ENCODE measurements at regions not wholly inside any gene's neighbourhood (a gene's known extent, or its start where the extent isn't known, plus 50 kb on each side); places are given as distances from the start of the nearest gene placed in this dataset.

GRCh38 chr22:22342697-22343580 lies 98.4 kb downstream of the VPREB1 start:
- no peaks in the 10 kb centered on the region for H3K9me3 ChIP-seq (ENCODE audit: control insufficient read depth in 2 of 2, insufficient read depth in 1 of 2, low read depth in 1 of 2, low read length in 1 of 2)
- 59 to 62% (median 60%) methylated on average over 8 of the region's 8 CpGs for WGBS, 3 donors
- H3K4me1 ChIP-seq (ENCODE audit: control insufficient read depth in 3 of 3, insufficient read depth in 2 of 3, low read depth in 1 of 3, low read length in 2 of 3), result peaks cover 0 to 23% (median 8%) of the 10 kb centered on the region in 3 donors
- no peaks in the 10 kb centered on the region for H3K36me3 ChIP-seq (ENCODE audit: control insufficient read depth in 3 of 3, insufficient read depth in 2 of 3, low read depth in 1 of 3, low read length in 3 of 3)
- peak overlapping the region in 2 of 3 donors; percentile 12 to 82 for H3K27ac ChIP-seq (ENCODE audit: low read depth in 1 of 3, low read length in 2 of 3)
- peak; percentile 90 to 91 for DNase-seq
- H3K27me3 ChIP-seq (ENCODE audit: control insufficient read depth in 3 of 3, insufficient read depth in 3 of 3, low read length in 3 of 3), result peaks cover 0 to 4% (median 4%) of the 10 kb centered on the region in 3 donors
- FAIRE-seq, result no peak
- H3K4me3 ChIP-seq (ENCODE audit: low read depth in 1 of 3, low read length in 3 of 3), result no peak overlapping the region

- H3K27me3 ChIP-seq (ENCODE audit: control insufficient read depth in 3 of 3, insufficient read depth in 3 of 3, low read length in 3 of 3), result peaks cover 0 to 5% (median 4%) of the 10 kb centered on the region in 3 donors
- peaks cover 0 to 23% (median 8%) of the 10 kb centered on the region in 3 donors for H3K4me1 ChIP-seq (ENCODE audit: control insufficient read depth in 3 of 3, insufficient read depth in 2 of 3, low read depth in 1 of 3, low read length in 2 of 3)
- no peak for FAIRE-seq
- no peaks in the 10 kb centered on the region for H3K9me3 ChIP-seq (ENCODE audit: control insufficient read depth in 2 of 2, insufficient read depth in 1 of 2, low read depth in 1 of 2, low read length in 1 of 2)
- H3K4me3 ChIP-seq (ENCODE audit: low read depth in 1 of 3, low read length in 3 of 3), result no peak overlapping the region
- WGBS, 3 donors, result 31 to 50% (median 37%) methylated on average over 9 of the region's 9 CpGs
- peak; percentile 65 to 86 for DNase-seq
- H3K36me3 ChIP-seq (ENCODE audit: control insufficient read depth in 3 of 3, insufficient read depth in 2 of 3, low read depth in 1 of 3, low read length in 3 of 3), result no peaks in the 10 kb centered on the region
- H3K27ac ChIP-seq (ENCODE audit: low read depth in 1 of 3, low read length in 2 of 3), result peak overlapping the region in 1 of 3 donors; percentile 82
Measured at GRCh38 chr22:22343581-22344296, 99.2 kb downstream of the VPREB1 start.

GRCh38 chr22:22344430-22344829 lies 99.8 kb downstream of the VPREB1 start:
- Histone ChIP-seq H3K27ac (ENCODE audit: low read depth in 1 of 3, low read length in 2 of 3) (peak overlapping the region in 1 of 3 donors; percentile 82), H3K27me3 (ENCODE audit: control insufficient read depth in 3 of 3, insufficient read depth in 3 of 3, low read length in 3 of 3) (peaks cover 0 to 6% (median 5%) of the 10 kb centered on the region in 3 donors), H3K9me3 (ENCODE audit: control insufficient read depth in 2 of 2, insufficient read depth in 1 of 2, low read depth in 1 of 2, low read length in 1 of 2) (no peaks in the 10 kb centered on the region), H3K4me1 (ENCODE audit: control insufficient read depth in 3 of 3, insufficient read depth in 2 of 3, low read depth in 1 of 3, low read length in 2 of 3) (peaks cover 0 to 23% (median 8%) of the 10 kb centered on the region in 3 donors), H3K36me3 (ENCODE audit: control insufficient read depth in 3 of 3, insufficient read depth in 2 of 3, low read depth in 1 of 3, low read length in 3 of 3) (no peaks in the 10 kb centered on the region), H3K4me3 (ENCODE audit: low read depth in 1 of 3, low read length in 3 of 3) (no peak overlapping the region)
- DNase-seq, result no peak
- FAIRE-seq, result no peak
- WGBS, 3 donors, result 74 to 84% (median 76%) methylated on average over 5 of the region's 5 CpGs

GRCh38 chr22:22345781-22346180 lies 101.2 kb downstream of the VPREB1 start:
- FAIRE-seq (no peak), DNase-seq (no peak)
- H3K27ac ChIP-seq (ENCODE audit: low read depth in 1 of 3, low read length in 2 of 3), result no peak overlapping the region
- no peak overlapping the region for H3K4me3 ChIP-seq (ENCODE audit: low read depth in 1 of 3, low read length in 3 of 3)
- H3K4me1 ChIP-seq (ENCODE audit: control insufficient read depth in 3 of 3, insufficient read depth in 2 of 3, low read depth in 1 of 3, low read length in 2 of 3), result peaks cover 0 to 23% (median 8%) of the 10 kb centered on the region in 3 donors
- H3K27me3 ChIP-seq (ENCODE audit: control insufficient read depth in 3 of 3, insufficient read depth in 3 of 3, low read length in 3 of 3), result peaks cover 0 to 4% (median 3%) of the 10 kb centered on the region in 3 donors
- no peaks in the 10 kb centered on the region for H3K36me3 ChIP-seq (ENCODE audit: control insufficient read depth in 3 of 3, insufficient read depth in 2 of 3, low read depth in 1 of 3, low read length in 3 of 3)
- no peaks in the 10 kb centered on the region for H3K9me3 ChIP-seq (ENCODE audit: control insufficient read depth in 2 of 2, insufficient read depth in 1 of 2, low read depth in 1 of 2, low read length in 1 of 2)
- 84 to 87% (median 86%) methylated on average over 5 of the region's 5 CpGs for WGBS, 3 donors

GRCh38 chr22:22346401-22347107 lies 102.0 kb downstream of the VPREB1 start:
- Histone ChIP-seq H3K9me3 (ENCODE audit: control insufficient read depth in 2 of 2, insufficient read depth in 1 of 2, low read depth in 1 of 2, low read length in 1 of 2) (no peaks in the 10 kb centered on the region), H3K27me3 (ENCODE audit: control insufficient read depth in 3 of 3, insufficient read depth in 3 of 3, low read length in 3 of 3) (peaks cover 0 to 4% (median 3%) of the 10 kb centered on the region in 3 donors), H3K4me1 (ENCODE audit: control insufficient read depth in 3 of 3, insufficient read depth in 2 of 3, low read depth in 1 of 3, low read length in 2 of 3) (peaks cover 0 to 23% (median 8%) of the 10 kb centered on the region in 3 donors), H3K4me3 (ENCODE audit: low read depth in 1 of 3, low read length in 3 of 3) (no peak overlapping the region), H3K36me3 (ENCODE audit: control insufficient read depth in 3 of 3, insufficient read depth in 2 of 3, low read depth in 1 of 3, low read length in 3 of 3) (no peaks in the 10 kb centered on the region), H3K27ac (ENCODE audit: low read depth in 1 of 3, low read length in 2 of 3) (no peak overlapping the region)
- FAIRE-seq (no peak), DNase-seq (no peak)
- 69 to 86% (median 80%) methylated on average over 3 of the region's 3 CpGs for WGBS, 3 donors

- WGBS, 3 donors, result 34 to 45% (median 38%) methylated on average over 5 of the region's 5 CpGs
- DNase-seq, result peak in 1 of 2 donors; percentile 26
- Histone ChIP-seq H3K27me3 (ENCODE audit: control insufficient read depth in 3 of 3, insufficient read depth in 3 of 3, low read length in 3 of 3) (peaks cover 0 to 4% (median 3%) of the 10 kb centered on the region in 3 donors), H3K36me3 (ENCODE audit: control insufficient read depth in 3 of 3, insufficient read depth in 2 of 3, low read depth in 1 of 3, low read length in 3 of 3) (no peaks in the 10 kb centered on the region), H3K4me1 (ENCODE audit: control insufficient read depth in 3 of 3, insufficient read depth in 2 of 3, low read depth in 1 of 3, low read length in 2 of 3) (peaks cover 0 to 19% (median 6%) of the 10 kb centered on the region in 3 donors), H3K9me3 (ENCODE audit: control insufficient read depth in 2 of 2, insufficient read depth in 1 of 2, low read depth in 1 of 2, low read length in 1 of 2) (no peaks in the 10 kb centered on the region), H3K4me3 (ENCODE audit: low read depth in 1 of 3, low read length in 3 of 3) (no peak overlapping the region), H3K27ac (ENCODE audit: low read depth in 1 of 3, low read length in 2 of 3) (no peak overlapping the region)
- FAIRE-seq, result no peak
Measured at GRCh38 chr22:22348127-22348814, 103.7 kb downstream of the VPREB1 start.

- Histone ChIP-seq H3K9me3 (ENCODE audit: control insufficient read depth in 2 of 2, insufficient read depth in 1 of 2, low read depth in 1 of 2, low read length in 1 of 2) (no peaks in the 10 kb centered on the region), H3K4me3 (ENCODE audit: low read depth in 1 of 3, low read length in 3 of 3) (no peak overlapping the region), H3K27ac (ENCODE audit: low read depth in 1 of 3, low read length in 2 of 3) (no peak overlapping the region), H3K27me3 (ENCODE audit: control insufficient read depth in 3 of 3, insufficient read depth in 3 of 3, low read length in 3 of 3) (peaks cover 0 to 4% (median 3%) of the 10 kb centered on the region in 3 donors), H3K4me1 (ENCODE audit: control insufficient read depth in 3 of 3, insufficient read depth in 2 of 3, low read depth in 1 of 3, low read length in 2 of 3) (peaks cover 0 to 12% (median 6%) of the 10 kb centered on the region in 3 donors), H3K36me3 (ENCODE audit: control insufficient read depth in 3 of 3, insufficient read depth in 2 of 3, low read depth in 1 of 3, low read length in 3 of 3) (no peaks in the 10 kb centered on the region)
- DNase-seq (no peak), FAIRE-seq (no peak)
- WGBS, 3 donors, result 71 to 82% (median 73%) methylated on average over 6 of the region's 6 CpGs
Measured at GRCh38 chr22:22348815-22349454, 104.3 kb downstream of the VPREB1 start.

All from small intestine (tissue), 7 donors.